ENCODE measurements at regions not wholly inside any gene's neighbourhood (a gene's known extent, or its start where the extent isn't known, plus 50 kb on each side); places are given as distances from the start of the nearest gene placed in this dataset.

DNA sequence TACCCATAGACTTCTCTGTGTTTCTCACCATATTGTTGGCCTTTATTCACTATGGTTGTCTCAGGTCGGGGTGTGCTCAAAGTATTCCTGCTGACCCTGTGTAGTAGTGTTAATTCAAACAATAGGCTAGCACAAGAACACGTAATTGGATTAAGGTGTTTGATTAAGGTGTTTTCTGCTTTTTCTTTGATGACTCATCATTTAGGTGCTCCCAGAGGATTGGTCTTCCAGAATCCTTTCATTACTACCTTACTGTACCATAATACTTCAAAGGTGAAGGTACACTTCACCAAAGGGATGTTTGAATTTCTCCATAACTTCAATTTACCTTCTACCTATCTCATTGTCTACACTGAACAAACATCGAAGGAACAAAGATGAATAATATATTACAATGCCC, 121.7 kb upstream of the CCDC160 start:
- Histone ChIP-seq H3K4ac (ENCODE audit: low read length) (no peak overlapping the region), H3K27ac (replicated peaks; ENCODE audit: low read length) (no peak overlapping the region), H4K91ac (ENCODE audit: low read depth, low read length, poor library complexity) (no peak overlapping the region), H3K14ac (ENCODE audit: low read length) (no peak overlapping the region), H2BK5ac (ENCODE audit: low read length) (no peak overlapping the region), H3K36me3 (replicated peaks in 1 of 2; ENCODE audit: control insufficient read depth in 2 of 2, insufficient read depth in 2 of 2, low read length in 2 of 2) (no peaks in the 10 kb centered on the region), H2BK120ac (ENCODE audit: low read depth, low read length) (no peak overlapping the region), H3K27me3 (ENCODE audit: control insufficient read depth in 3 of 3, insufficient read depth in 3 of 3, low read depth in 1 of 3, low read length in 3 of 3) (no peaks in the 10 kb centered on the region), H3K4me1 (ENCODE audit: control insufficient read depth in 2 of 2, insufficient read depth in 1 of 2, low read depth in 1 of 2, low read length in 2 of 2) (no peaks in the 10 kb centered on the region), H2AK5ac (ENCODE audit: low read depth, low read length) (no peak overlapping the region), H2BK12ac (ENCODE audit: low read length) (no peak overlapping the region), H4K8ac (ENCODE audit: low read depth, low read length) (no peak overlapping the region), H3K18ac (ENCODE audit: low read length) (no peak overlapping the region), H3K9ac (ENCODE audit: low read depth, low read length, poor library complexity) (no peak overlapping the region), H3K4me3 (ENCODE audit: low read length in 2 of 2) (no peak overlapping the region), H3K4me2 (ENCODE audit: insufficient read depth, low read length, poor library complexity, severe bottlenecking) (no peak overlapping the region), H2AFZ (ENCODE audit: low read length) (no peak overlapping the region), H3K9me3 (replicated peaks in 1 of 2; ENCODE audit: control insufficient read depth in 2 of 2, insufficient read depth in 1 of 2, low read depth in 1 of 2, low read length in 2 of 2) (no peaks in the 10 kb centered on the region), H3K23ac (ENCODE audit: low read depth, low read length, poor library complexity) (no peak overlapping the region), H2BK15ac (ENCODE audit: low read length) (no peak overlapping the region), H3K79me1 (ENCODE audit: low read depth, low read length) (no peaks in the 10 kb centered on the region)
- no peak for DNase-seq (ENCODE audit: low spot score)
- WGBS, 2 donors (ENCODE audit: extremely low coverage in 2 of 2, insufficient read length in 2 of 2, insufficient replicate concordance in 1 of 2), result no CpG with 5 or more reads among the region's 3 CpGs

DNA sequence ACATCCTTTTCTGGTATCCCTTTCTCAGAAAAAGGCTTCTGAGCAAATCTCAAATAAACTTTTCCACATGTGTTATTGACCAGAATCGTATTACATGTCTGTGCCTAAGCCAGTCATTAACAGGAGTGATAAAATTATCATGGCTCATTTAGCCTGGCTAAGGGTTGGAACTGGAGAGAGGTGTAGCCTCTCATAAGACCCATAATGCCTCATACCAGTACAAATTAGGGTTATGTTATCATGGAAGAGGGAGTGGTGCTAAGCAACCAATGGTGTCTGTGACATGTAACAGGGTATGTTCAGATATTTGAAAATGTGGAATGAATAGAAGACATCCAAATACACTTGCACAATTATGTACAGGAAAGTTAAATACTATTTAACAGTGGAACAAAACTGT, 99.6 kb upstream of the CCDC160 start:
- Histone ChIP-seq H2BK5ac (ENCODE audit: low read length) (no peak overlapping the region), H3K79me1 (ENCODE audit: low read depth, low read length) (no peaks in the 10 kb centered on the region), H2BK15ac (ENCODE audit: low read length) (no peak overlapping the region), H3K4me2 (ENCODE audit: insufficient read depth, low read length, poor library complexity, severe bottlenecking) (no peak overlapping the region), H4K91ac (ENCODE audit: low read depth, low read length, poor library complexity) (no peak overlapping the region), H4K8ac (ENCODE audit: low read depth, low read length) (no peak overlapping the region), H3K36me3 (replicated peaks in 1 of 2; ENCODE audit: control insufficient read depth in 2 of 2, insufficient read depth in 2 of 2, low read length in 2 of 2) (no peaks in the 10 kb centered on the region), H3K27me3 (ENCODE audit: control insufficient read depth in 3 of 3, insufficient read depth in 3 of 3, low read depth in 1 of 3, low read length in 3 of 3) (peaks cover 0 to 47% (median 0%) of the 10 kb centered on the region in 3 experiments), H3K23ac (ENCODE audit: low read depth, low read length, poor library complexity) (no peak overlapping the region), H2BK120ac (ENCODE audit: low read depth, low read length) (no peak overlapping the region), H3K9ac (ENCODE audit: low read depth, low read length, poor library complexity) (no peak overlapping the region), H3K4me1 (ENCODE audit: control insufficient read depth in 2 of 2, insufficient read depth in 1 of 2, low read depth in 1 of 2, low read length in 2 of 2) (no peaks in the 10 kb centered on the region), H3K4me3 (ENCODE audit: low read length in 2 of 2) (no peak overlapping the region), H2AK5ac (ENCODE audit: low read depth, low read length) (no peak overlapping the region), H3K27ac (replicated peaks; ENCODE audit: low read length) (no peak overlapping the region), H2BK12ac (ENCODE audit: low read length) (no peak overlapping the region), H2AFZ (ENCODE audit: low read length) (no peak overlapping the region), H3K4ac (ENCODE audit: low read length) (no peak overlapping the region), H3K9me3 (replicated peaks in 1 of 2; ENCODE audit: control insufficient read depth in 2 of 2, insufficient read depth in 1 of 2, low read depth in 1 of 2, low read length in 2 of 2) (no peaks in the 10 kb centered on the region), H3K18ac (ENCODE audit: low read length) (no peak overlapping the region), H3K14ac (ENCODE audit: low read length) (no peak overlapping the region)
- no peak for DNase-seq (ENCODE audit: low spot score)
- WGBS, 2 donors (ENCODE audit: extremely low coverage in 2 of 2, insufficient read length in 2 of 2, insufficient replicate concordance in 1 of 2), result no CpG with 5 or more reads among the region's 1 CpG

DNA sequence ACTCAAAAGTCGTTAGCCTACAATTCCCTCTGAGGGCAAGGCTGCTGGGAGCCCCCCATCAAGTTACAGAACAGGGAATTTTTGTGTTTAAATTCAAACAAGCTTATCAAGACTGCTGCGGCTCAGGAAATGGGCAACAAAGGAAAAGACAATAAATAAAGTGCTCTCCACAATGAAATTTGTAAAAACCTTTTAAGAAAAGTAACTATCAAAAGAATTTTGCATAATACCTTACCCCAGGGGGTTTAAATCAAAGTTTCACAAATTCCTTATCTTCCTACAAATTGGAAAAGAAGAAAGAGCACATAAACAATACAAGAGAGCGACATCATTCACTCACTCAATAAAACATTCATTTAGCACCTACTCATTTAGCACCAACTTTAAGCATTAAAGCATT, 97.9 kb upstream of the CCDC160 start:
- no peak overlapping the region for H3K9ac ChIP-seq (ENCODE audit: low read depth, low read length, poor library complexity)
- no peak overlapping the region for H3K4me2 ChIP-seq (ENCODE audit: insufficient read depth, low read length, poor library complexity, severe bottlenecking)
- H2AFZ ChIP-seq (ENCODE audit: low read length), result no peak overlapping the region
- no peak overlapping the region for H4K8ac ChIP-seq (ENCODE audit: low read depth, low read length)
- DNase-seq (ENCODE audit: low spot score), result no peak
- no peak overlapping the region for H4K91ac ChIP-seq (ENCODE audit: low read depth, low read length, poor library complexity)
- H3K18ac ChIP-seq (ENCODE audit: low read length), result no peak overlapping the region
- H2AK5ac ChIP-seq (ENCODE audit: low read depth, low read length), result no peak overlapping the region
- H3K4me1 ChIP-seq (ENCODE audit: control insufficient read depth in 2 of 2, insufficient read depth in 1 of 2, low read depth in 1 of 2, low read length in 2 of 2), result no peaks in the 10 kb centered on the region
- H2BK12ac ChIP-seq (ENCODE audit: low read length), result no peak overlapping the region
- H2BK120ac ChIP-seq (ENCODE audit: low read depth, low read length), result no peak overlapping the region
- peaks cover 0 to 51% (median 0%) of the 10 kb centered on the region in 3 experiments for H3K27me3 ChIP-seq (ENCODE audit: control insufficient read depth in 3 of 3, insufficient read depth in 3 of 3, low read depth in 1 of 3, low read length in 3 of 3)
- no peak overlapping the region for H3K23ac ChIP-seq (ENCODE audit: low read depth, low read length, poor library complexity)
- no peak overlapping the region for H2BK15ac ChIP-seq (ENCODE audit: low read length)
- H3K4me3 ChIP-seq (ENCODE audit: low read length in 2 of 2), result no peak overlapping the region
- no CpG with 5 or more reads among the region's 3 CpGs for WGBS, 2 donors (ENCODE audit: extremely low coverage in 2 of 2, insufficient read length in 2 of 2, insufficient replicate concordance in 1 of 2)
- no peaks in the 10 kb centered on the region for H3K79me1 ChIP-seq (ENCODE audit: low read depth, low read length)
- H3K9me3 ChIP-seq (replicated peaks in 1 of 2; ENCODE audit: control insufficient read depth in 2 of 2, insufficient read depth in 1 of 2, low read depth in 1 of 2, low read length in 2 of 2), result no peaks in the 10 kb centered on the region
- H3K27ac ChIP-seq (replicated peaks; ENCODE audit: low read length), result no peak overlapping the region
- H3K14ac ChIP-seq (ENCODE audit: low read length), result no peak overlapping the region
- H3K36me3 ChIP-seq (replicated peaks in 1 of 2; ENCODE audit: control insufficient read depth in 2 of 2, insufficient read depth in 2 of 2, low read length in 2 of 2), result no peaks in the 10 kb centered on the region
- H2BK5ac ChIP-seq (ENCODE audit: low read length), result no peak overlapping the region
- no peak overlapping the region for H3K4ac ChIP-seq (ENCODE audit: low read length)

DNA sequence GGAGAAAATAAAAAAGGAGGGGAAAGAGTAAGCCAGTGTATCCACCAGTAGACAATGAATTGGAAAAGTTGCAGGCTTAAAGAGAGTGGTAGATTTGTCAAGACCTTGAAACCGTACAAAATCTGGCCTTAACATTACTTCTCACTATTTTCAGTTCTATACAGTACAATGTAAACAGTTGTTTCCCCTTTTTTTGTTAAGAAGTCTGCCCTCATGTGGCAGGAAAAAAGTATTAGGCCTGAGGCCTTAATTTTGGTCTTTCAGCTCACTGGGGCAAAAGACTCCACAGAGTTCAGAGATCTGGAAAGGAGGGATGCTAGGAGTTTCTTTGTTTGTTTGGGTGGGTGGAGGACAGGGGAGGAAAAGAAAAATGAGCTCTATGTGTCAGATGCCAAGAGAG, 92.8 kb upstream of the CCDC160 start:
- Histone ChIP-seq H2BK5ac (ENCODE audit: low read length) (no peak overlapping the region), H3K4me1 (ENCODE audit: control insufficient read depth in 2 of 2, insufficient read depth in 1 of 2, low read depth in 1 of 2, low read length in 2 of 2) (peaks cover 2 to 4% of the 10 kb centered on the region in 2 donors), H2AFZ (ENCODE audit: low read length) (no peak overlapping the region), H3K14ac (ENCODE audit: low read length) (no peak overlapping the region), H3K9ac (ENCODE audit: low read depth, low read length, poor library complexity) (no peak overlapping the region), H3K4me2 (ENCODE audit: insufficient read depth, low read length, poor library complexity, severe bottlenecking) (no peak overlapping the region), H2BK12ac (ENCODE audit: low read length) (no peak overlapping the region), H3K36me3 (replicated peaks in 1 of 2; ENCODE audit: control insufficient read depth in 2 of 2, insufficient read depth in 2 of 2, low read length in 2 of 2) (no peaks in the 10 kb centered on the region), H4K8ac (ENCODE audit: low read depth, low read length) (no peak overlapping the region), H3K9me3 (replicated peaks in 1 of 2; ENCODE audit: control insufficient read depth in 2 of 2, insufficient read depth in 1 of 2, low read depth in 1 of 2, low read length in 2 of 2) (no peaks in the 10 kb centered on the region), H3K4ac (ENCODE audit: low read length) (no peak overlapping the region), H3K27ac (replicated peaks; ENCODE audit: low read length) (no peak overlapping the region), H3K18ac (ENCODE audit: low read length) (no peak overlapping the region), H3K27me3 (ENCODE audit: control insufficient read depth in 3 of 3, insufficient read depth in 3 of 3, low read depth in 1 of 3, low read length in 3 of 3) (peaks cover 0 to 41% (median 0%) of the 10 kb centered on the region in 3 experiments), H4K91ac (ENCODE audit: low read depth, low read length, poor library complexity) (no peak overlapping the region), H2BK15ac (ENCODE audit: low read length) (no peak overlapping the region), H3K4me3 (ENCODE audit: low read length in 2 of 2) (no peak overlapping the region), H2AK5ac (ENCODE audit: low read depth, low read length) (no peak overlapping the region), H3K23ac (ENCODE audit: low read depth, low read length, poor library complexity) (no peak overlapping the region), H2BK120ac (ENCODE audit: low read depth, low read length) (no peak overlapping the region), H3K79me1 (ENCODE audit: low read depth, low read length) (no peaks in the 10 kb centered on the region)
- no CpG with 5 or more reads among the region's 1 CpG for WGBS, 2 donors (ENCODE audit: extremely low coverage in 2 of 2, insufficient read length in 2 of 2, insufficient replicate concordance in 1 of 2)
- no peak for DNase-seq (ENCODE audit: low spot score)

Measured in neuronal stem cell (in vitro differentiated cells).